ENCODE measurements at regions not wholly inside any gene's neighbourhood (a gene's known extent, or its start where the extent isn't known, plus 50 kb on each side); places are given as distances from the start of the nearest gene placed in this dataset.

- no peak overlapping the region for H3K4me3 ChIP-seq (ENCODE audit: extremely low read depth in 1 of 4, insufficient read depth in 2 of 4, low read depth in 3 of 4, low read length in 4 of 4)
- no peak overlapping the region for H3K4me2 ChIP-seq (ENCODE audit: insufficient read depth in 1 of 2, low read depth in 2 of 2, low read length in 2 of 2)
- H3K79me1 ChIP-seq (ENCODE audit: low read depth, low read length) = no peaks in the 10 kb centered on the region
- no peak overlapping the region for H3K18ac ChIP-seq (ENCODE audit: extremely low read depth, low read length)
- peaks cover 20 to 22% of the 10 kb centered on the region in 2 experiments for H3K9me3 ChIP-seq (ENCODE audit: insufficient read depth in 2 of 2, low read depth in 1 of 2, low read length in 1 of 2)
- H3K9ac ChIP-seq (replicated peaks in 1 of 4; ENCODE audit: extremely low read depth in 1 of 4, low read depth in 3 of 4, low read length in 3 of 4) = no peak overlapping the region
- no peak overlapping the region for H2BK5ac ChIP-seq (ENCODE audit: low read depth, low read length)
- H4K20me1 ChIP-seq (replicated peaks in 1 of 2; ENCODE audit: control insufficient read depth in 1 of 2, insufficient read depth in 2 of 2, low read length in 2 of 2) = no peaks in the 10 kb centered on the region
- H4K8ac ChIP-seq (ENCODE audit: extremely low read depth, insufficient read depth, low read length) = no peak overlapping the region
- no peak overlapping the region for H2AFZ ChIP-seq (ENCODE audit: low read length)
- no peak for FAIRE-seq
- H3K23me2 ChIP-seq (ENCODE audit: low read depth, low read length) = no peaks in the 10 kb centered on the region
- ChIA-PET POLR2A (ENCODE audit: partially characterized antibody) (no interaction called here), CTCF (ENCODE audit: partially characterized antibody) (interaction anchor here (1.1 to 1.5 kb wide), 3 partner anchors 72 to 170 kb away, joined by 3 to 5 read pairs (median 4); no protein-coding TSS in a partner anchor)
- H3K4ac ChIP-seq (replicated peaks; ENCODE audit: insufficient read length, low read depth, low read length) = no peak overlapping the region
- H2BK15ac ChIP-seq (ENCODE audit: low read length) = no peak overlapping the region
- WGBS, 2 experiments (ENCODE audit: extremely low coverage in 1 of 2, insufficient coverage in 1 of 2, insufficient read length in 1 of 2, insufficient replicate concordance in 2 of 2, low coverage in 1 of 2, low lambda C conversion rate in 2 of 2, missing lambda C conversion rate in 1 of 2) = 95% methylated on average over 4 of the region's 4 CpGs; no CpG with 5 or more reads in 1 of the 2 experiments
- no peak overlapping the region for H4K91ac ChIP-seq (replicated peaks; ENCODE audit: insufficient read length, low read length)
- H3K23ac ChIP-seq (ENCODE audit: insufficient read length) = no peak overlapping the region
- no peak for DNase-seq (ENCODE audit: low read depth in 1 of 2, low spot score in 2 of 2)
- no peaks in the 10 kb centered on the region for H3K4me1 ChIP-seq (replicated peaks in 1 of 4; ENCODE audit: control insufficient read depth in 3 of 4, insufficient read depth in 4 of 4, low read length in 3 of 4)
- H3K36me3 ChIP-seq (ENCODE audit: control insufficient read depth in 2 of 4, insufficient read depth in 4 of 4, low read length in 3 of 4) = peaks cover 0 to 13% (median 0%) of the 10 kb centered on the region in 4 experiments; a peak in 1 of 8 replicates
- no peak overlapping the region for H4K5ac ChIP-seq (ENCODE audit: insufficient read length, low read depth, low read length)
- H2AK5ac ChIP-seq (ENCODE audit: low read depth, low read length) = no peak overlapping the region
- H3K14ac ChIP-seq (ENCODE audit: insufficient read length) = no peak overlapping the region
- no peak overlapping the region for H3K27ac ChIP-seq (ENCODE audit: low read depth, low read length)
- no peak overlapping the region for H3K56ac ChIP-seq (replicated peaks; ENCODE audit: insufficient read length, low read depth, low read length)
- H3K27me3 ChIP-seq (replicated peaks in 1 of 4; ENCODE audit: control insufficient read depth in 3 of 4, extremely low read depth in 1 of 4, insufficient read depth in 3 of 4, low read length in 3 of 4) = no peaks in the 10 kb centered on the region
- no peak overlapping the region for H2BK20ac ChIP-seq (ENCODE audit: low read length)
- TF ChIP-seq KDM1A (IDR thresholded peaks at IDR 0.05; ENCODE audit: borderline replicate concordance, low read length) (no peak), EP300 (IDR thresholded peaks at IDR 0.05; ENCODE audit: borderline replicate concordance in 1 of 2, low read depth in 2 of 2, low read length in 2 of 2) (no peak), POU5F1 (IDR thresholded peaks at IDR 0.05; ENCODE audit: low read depth, low read length) (no peak), TCF12 (IDR thresholded peaks at IDR 0.05; ENCODE audit: low read depth, low read length) (no peak)
- no peaks in the 10 kb centered on the region for H3K79me2 ChIP-seq (ENCODE audit: control insufficient read depth in 1 of 2, insufficient read depth in 2 of 2, low read length in 2 of 2)
- H2BK12ac ChIP-seq (ENCODE audit: low read depth, low read length) = no peak overlapping the region
- H2BK120ac ChIP-seq (replicated peaks; ENCODE audit: low read depth, low read length) = no peak overlapping the region
Measured at GRCh38 chr4:186368281-186368680, 102.3 kb downstream of the F11 start.
